ENCODE measurements at regions not wholly inside any gene's neighbourhood (a gene's known extent, or its start where the extent isn't known, plus 50 kb on each side); places are given as distances from the start of the nearest gene placed in this dataset.

DNA sequence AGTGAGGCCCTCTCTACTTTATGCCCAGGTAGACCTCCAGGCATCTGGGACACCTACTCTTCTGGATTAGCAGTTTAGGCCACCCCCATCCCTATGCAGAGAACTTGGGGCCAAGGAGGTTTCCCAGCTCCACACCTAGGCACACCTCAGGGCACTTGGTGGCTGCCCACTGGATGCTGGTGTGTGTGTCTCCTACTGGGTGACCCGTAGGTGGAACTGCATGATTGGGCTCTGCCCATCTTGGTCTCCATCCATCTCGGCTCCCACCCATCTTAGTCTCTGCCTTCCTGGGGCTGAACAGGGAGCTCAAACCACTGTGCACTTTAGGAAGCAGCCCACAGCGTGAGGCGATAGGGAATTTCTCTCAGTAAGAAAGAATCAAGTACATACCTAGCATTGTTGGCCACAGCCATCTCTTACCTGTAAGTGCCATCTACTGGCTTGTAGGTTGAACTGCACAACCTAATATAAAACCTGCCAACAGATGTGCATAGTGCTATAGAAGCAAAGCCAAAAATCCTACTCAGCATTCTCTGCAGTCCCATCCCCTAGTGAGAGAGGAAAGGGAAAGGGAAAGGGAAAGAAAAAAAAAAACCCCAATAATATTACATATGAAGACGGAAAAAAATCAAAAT is 61.6 kb upstream of the PTPN5 start:
- Histone ChIP-seq H3K23me2 (ENCODE audit: low read depth, low read length) (no peaks in the 10 kb centered on the region), H2BK12ac (ENCODE audit: low read depth, low read length) (0 out of 2 replicates have a peak overlapping the region, but pooled peaks have one; percentile 60), H2BK120ac (replicated peaks; ENCODE audit: low read depth, low read length) (no peak overlapping the region), H3K56ac (replicated peaks; ENCODE audit: insufficient read length, low read depth, low read length) (no peak overlapping the region), H4K8ac (ENCODE audit: extremely low read depth, insufficient read depth, low read length) (no peak overlapping the region; the same call in 1 of the 2 replicates), H3K79me1 (ENCODE audit: low read depth, low read length) (no peaks in the 10 kb centered on the region), H4K91ac (replicated peaks; ENCODE audit: insufficient read length, low read length) (no peak overlapping the region), H3K4me1 (replicated peaks in 1 of 4; ENCODE audit: control insufficient read depth in 3 of 4, insufficient read depth in 4 of 4, low read length in 3 of 4) (peaks cover 0 to 3% (median 0%) of the 10 kb centered on the region in 4 experiments; a peak in 2 of 7 replicates), H4K20me1 (replicated peaks in 1 of 2; ENCODE audit: control insufficient read depth in 1 of 2, insufficient read depth in 2 of 2, low read length in 2 of 2) (no peaks in the 10 kb centered on the region), H2BK15ac (ENCODE audit: low read length) (no peak overlapping the region), H3K18ac (ENCODE audit: extremely low read depth, low read length) (no peak overlapping the region), H2AK5ac (ENCODE audit: low read depth, low read length) (no peak overlapping the region), H3K27me3 (replicated peaks in 1 of 4; ENCODE audit: control insufficient read depth in 3 of 4, extremely low read depth in 1 of 4, insufficient read depth in 3 of 4, low read length in 3 of 4) (no peaks in the 10 kb centered on the region), H3K4me3 (ENCODE audit: extremely low read depth in 1 of 4, insufficient read depth in 2 of 4, low read depth in 3 of 4, low read length in 4 of 4) (no peak overlapping the region), H2BK20ac (ENCODE audit: low read length) (no peak overlapping the region), H3K9me3 (ENCODE audit: insufficient read depth in 2 of 2, low read depth in 1 of 2, low read length in 1 of 2) (no peaks in the 10 kb centered on the region), H3K36me3 (ENCODE audit: control insufficient read depth in 2 of 4, insufficient read depth in 4 of 4, low read length in 3 of 4) (no peaks in the 10 kb centered on the region), H3K27ac (ENCODE audit: low read depth, low read length) (no peak overlapping the region), H2BK5ac (ENCODE audit: low read depth, low read length) (no peak overlapping the region), H3K9ac (replicated peaks in 1 of 4; ENCODE audit: extremely low read depth in 1 of 4, low read depth in 3 of 4, low read length in 3 of 4) (no peak overlapping the region), H3K4ac (replicated peaks; ENCODE audit: insufficient read length, low read depth, low read length) (no peak overlapping the region), H3K4me2 (ENCODE audit: insufficient read depth in 1 of 2, low read depth in 2 of 2, low read length in 2 of 2) (no peak overlapping the region; a peak in 1 of 4 replicates), H2AFZ (ENCODE audit: low read length) (peak overlapping the region; percentile 92), H4K5ac (ENCODE audit: insufficient read length, low read depth, low read length) (no peak overlapping the region), H3K79me2 (ENCODE audit: control insufficient read depth in 1 of 2, insufficient read depth in 2 of 2, low read length in 2 of 2) (no peaks in the 10 kb centered on the region), H3K14ac (ENCODE audit: insufficient read length) (no peak overlapping the region), H3K23ac (ENCODE audit: insufficient read length) (no peak overlapping the region)
- 47% methylated on average over 5 of the region's 5 CpGs; no CpG with 5 or more reads in 1 of the 2 experiments for WGBS, 2 experiments (ENCODE audit: extremely low coverage in 1 of 2, insufficient coverage in 1 of 2, insufficient read length in 1 of 2, insufficient replicate concordance in 2 of 2, low coverage in 1 of 2, low lambda C conversion rate in 2 of 2, missing lambda C conversion rate in 1 of 2)
- DNase-seq (ENCODE audit: low read depth in 1 of 2, low spot score in 2 of 2) (peak in 1 of 2 experiments; percentile 56), FAIRE-seq (peak; percentile 96)
- ChIA-PET POLR2A (ENCODE audit: partially characterized antibody) (interaction anchor here (1.5 kb wide), 1 partner anchor 12 kb away, joined by 3 read pairs; no protein-coding TSS in a partner anchor), CTCF (ENCODE audit: partially characterized antibody) (interaction anchor here (0.6 to 5.9 kb wide), 36 partner anchors 8 to 370 kb away, joined by 3 to 48 read pairs (median 4); no protein-coding TSS in a partner anchor)
- TF ChIP-seq RBBP5 (IDR thresholded peaks at IDR 0.05; ENCODE audit: borderline replicate concordance, low read depth, low read length) = no peak
- TF ChIP-seq, protein P1, sequence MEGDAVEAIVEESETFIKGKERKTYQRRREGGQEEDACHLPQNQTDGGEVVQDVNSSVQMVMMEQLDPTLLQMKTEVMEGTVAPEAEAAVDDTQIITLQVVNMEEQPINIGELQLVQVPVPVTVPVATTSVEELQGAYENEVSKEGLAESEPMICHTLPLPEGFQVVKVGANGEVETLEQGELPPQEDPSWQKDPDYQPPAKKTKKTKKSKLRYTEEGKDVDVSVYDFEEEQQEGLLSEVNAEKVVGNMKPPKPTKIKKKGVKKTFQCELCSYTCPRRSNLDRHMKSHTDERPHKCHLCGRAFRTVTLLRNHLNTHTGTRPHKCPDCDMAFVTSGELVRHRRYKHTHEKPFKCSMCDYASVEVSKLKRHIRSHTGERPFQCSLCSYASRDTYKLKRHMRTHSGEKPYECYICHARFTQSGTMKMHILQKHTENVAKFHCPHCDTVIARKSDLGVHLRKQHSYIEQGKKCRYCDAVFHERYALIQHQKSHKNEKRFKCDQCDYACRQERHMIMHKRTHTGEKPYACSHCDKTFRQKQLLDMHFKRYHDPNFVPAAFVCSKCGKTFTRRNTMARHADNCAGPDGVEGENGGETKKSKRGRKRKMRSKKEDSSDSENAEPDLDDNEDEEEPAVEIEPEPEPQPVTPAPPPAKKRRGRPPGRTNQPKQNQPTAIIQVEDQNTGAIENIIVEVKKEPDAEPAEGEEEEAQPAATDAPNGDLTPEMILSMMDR (IDR thresholded peaks at IDR 0.05; ENCODE audit: control extremely low read depth in 1 of 3, insufficient read depth in 1 of 3, low read depth in 1 of 3, low read length in 3 of 3) = peak in 2 of 3 experiments; percentile 69 to 76; a peak in 3 of 4 replicates
- TF ChIP-seq TEAD4 (IDR thresholded peaks at IDR 0.05; ENCODE audit: low read depth, low read length) = peak; percentile 94
- peak; percentile 87 to 90 for TF ChIP-seq RAD21 (IDR thresholded peaks at IDR 0.05 in 1 of 2, conservative IDR thresholded peaks at IDR 0.05 in 1 of 2; ENCODE audit: low read depth in 2 of 2, low read length in 2 of 2)
- TF ChIP-seq YY1 (IDR thresholded peaks at IDR 0.05; ENCODE audit: low read depth, low read length) = no peak
- TF ChIP-seq GABPA (IDR thresholded peaks at IDR 0.05; ENCODE audit: borderline replicate concordance, insufficient read depth, low read length) = no peak
- no peak for TF ChIP-seq BACH1 (IDR thresholded peaks at IDR 0.05; ENCODE audit: low read length)
- TF ChIP-seq MAFK (IDR thresholded peaks at IDR 0.05; ENCODE audit: low read depth, low read length) = peak; percentile 79
- TF ChIP-seq TAF1 (IDR thresholded peaks at IDR 0.05; ENCODE audit: low read depth, low read length) = no peak
- TF ChIP-seq EZH2 (IDR thresholded peaks at IDR 0.05; ENCODE audit: low read depth, low read length, severe bottlenecking) = no peak
